NCI-H2196 treated with DMSO at 0.1 percent for 48 hours (cell line): ENCODE measurements at regions not wholly inside any gene's neighbourhood (a gene's known extent, or its start where the extent isn't known, plus 50 kb on each side); places are given as distances from the start of the nearest gene placed in this dataset.

Experiments
- DNase-seq: peaks from one replicate; lab custom pipeline; 2025; ENCODE audit not compliant: unreplicated experiment; lab: John Stamatoyannopoulos, UW

DNA sequence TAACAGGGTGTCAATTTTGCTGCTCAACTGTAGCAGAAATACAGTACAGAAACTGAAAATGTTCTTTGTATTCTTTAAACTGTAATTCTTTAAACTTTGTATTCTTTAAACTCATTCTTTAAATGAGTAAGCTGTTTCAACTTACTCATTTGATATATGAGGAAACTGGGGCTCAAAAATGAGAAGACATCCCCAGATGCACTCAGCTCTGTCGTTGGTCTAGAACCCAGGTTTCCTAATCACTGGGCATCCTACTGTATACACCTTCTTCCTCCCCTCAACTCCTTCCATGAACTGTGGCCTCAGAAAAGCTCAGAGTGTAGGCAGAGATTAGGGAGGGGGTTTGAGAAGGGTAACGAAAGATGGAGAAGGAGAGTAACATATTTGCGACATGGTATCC is 136.5 kb upstream of the MAST4 start:
- DNase-seq, result no peak

DNA sequence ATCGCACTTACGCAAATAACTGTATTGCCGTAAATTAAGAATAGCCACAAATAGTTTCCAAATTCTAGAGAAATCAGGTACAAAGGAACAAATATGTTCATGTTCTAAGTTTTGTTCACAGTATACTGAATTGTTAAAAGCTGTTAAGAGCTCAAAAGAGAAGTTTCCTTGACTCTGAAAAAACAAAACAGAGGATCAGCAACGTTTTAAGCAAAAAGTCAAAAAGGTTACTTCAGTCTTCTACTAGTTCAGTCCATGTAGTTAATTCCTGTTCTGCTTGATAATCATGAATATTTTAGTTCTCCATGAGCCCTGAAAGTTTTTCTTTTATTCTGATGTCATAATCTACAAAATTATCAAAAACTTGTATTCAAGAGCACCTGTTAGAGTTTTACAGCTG is 128.6 kb upstream of the MAST4 start:
- no peak for DNase-seq

DNA sequence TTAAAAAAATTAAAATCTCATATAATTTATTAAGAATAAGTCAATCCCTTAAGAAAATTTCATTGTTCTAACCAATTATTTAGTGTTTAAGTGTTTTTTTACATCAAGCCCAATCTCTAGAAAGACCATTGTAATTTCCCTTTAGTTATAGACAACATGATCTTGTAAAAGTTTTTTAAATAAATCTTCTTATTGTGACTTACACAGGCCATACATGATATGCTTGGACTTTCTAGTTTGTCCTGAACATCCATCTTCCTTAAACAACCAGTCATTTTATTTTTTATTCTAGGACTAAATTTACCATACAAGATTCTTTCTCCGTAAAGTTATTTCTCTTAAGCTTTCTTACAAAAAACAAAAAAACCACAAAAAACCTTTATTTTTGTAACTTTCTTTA is 126.5 kb upstream of the MAST4 start:
- DNase-seq, result no peak

DNA sequence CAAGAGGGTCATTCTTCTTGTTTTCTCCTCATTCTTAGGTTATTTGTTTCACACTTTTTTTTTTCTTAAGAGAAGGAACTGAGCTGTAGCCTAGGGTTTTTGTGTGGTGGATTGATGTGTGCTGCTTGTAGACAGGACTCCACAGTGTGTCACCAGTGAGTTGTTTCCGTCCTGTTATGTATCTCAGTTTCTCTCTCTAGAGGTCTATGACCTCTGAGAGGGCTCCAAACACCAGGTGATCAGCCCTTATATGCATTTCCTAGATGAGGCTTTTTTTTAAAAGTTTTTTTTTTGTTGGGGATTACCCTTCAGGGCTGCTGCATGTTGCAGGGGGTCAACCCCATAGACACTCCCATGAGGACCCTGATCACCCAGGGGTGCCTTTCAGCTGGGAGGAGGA is 124.2 kb upstream of the MAST4 start:
- no peak for DNase-seq

DNA sequence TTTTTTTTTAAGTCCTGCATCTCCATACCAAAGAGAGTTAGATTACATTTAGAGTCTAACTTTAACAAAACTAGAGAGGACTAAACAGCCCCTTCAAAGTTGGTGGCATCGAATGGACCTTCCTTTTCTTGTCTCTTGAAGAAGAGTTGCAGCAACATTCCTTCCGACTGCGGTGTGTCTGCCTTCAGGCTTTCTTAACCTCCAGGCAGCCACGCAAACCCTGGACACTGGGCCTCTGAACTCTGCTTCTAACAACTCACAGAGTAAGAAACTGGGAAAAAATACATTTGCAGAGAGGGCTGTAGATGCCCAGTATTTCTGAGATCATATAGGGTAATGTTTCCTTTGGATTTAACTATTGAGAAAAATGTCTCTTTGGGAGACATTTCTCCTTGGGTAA is 120.5 kb upstream of the MAST4 start:
- no peak for DNase-seq

DNA sequence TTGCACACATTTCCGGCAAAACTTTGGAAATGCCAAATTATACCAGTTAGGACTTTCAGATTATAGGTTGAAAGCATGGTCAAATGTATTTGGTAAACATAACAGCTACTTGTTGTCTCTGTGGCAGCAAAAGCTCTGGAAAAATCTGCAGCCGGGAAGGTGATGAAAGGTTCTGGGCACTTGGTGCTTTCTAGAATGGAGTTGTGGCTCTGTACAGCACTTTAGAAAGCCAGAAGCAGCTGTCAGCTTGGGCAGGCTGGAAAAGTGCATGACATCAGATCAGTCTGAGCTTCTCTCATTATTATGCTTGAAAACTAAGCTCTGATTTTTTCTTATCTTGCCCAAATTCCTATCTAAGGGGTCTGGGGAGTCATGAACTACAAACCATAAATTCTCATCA is 118.6 kb upstream of the MAST4 start:
- no peak for DNase-seq

DNA sequence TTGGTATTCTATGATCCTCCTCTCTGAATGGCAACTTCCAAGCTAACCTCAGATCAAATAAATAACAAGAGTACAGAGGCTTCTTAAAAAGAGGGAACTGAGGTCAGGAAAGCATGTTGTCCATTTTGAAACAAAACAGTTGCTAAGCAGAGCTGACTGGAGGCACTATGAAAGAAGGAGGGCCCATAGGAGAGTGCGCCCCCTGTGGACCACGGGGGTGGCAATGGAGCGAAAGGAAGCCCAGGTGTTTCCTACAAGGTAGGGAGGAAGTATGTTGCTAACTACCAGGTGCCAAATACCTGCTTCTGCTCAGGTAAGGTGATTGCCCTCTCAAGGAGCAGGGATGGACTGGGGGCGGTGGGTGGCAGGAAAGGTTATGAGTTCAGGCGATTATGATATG is 101.8 kb upstream of the MAST4 start:
- DNase-seq, result no peak

DNA sequence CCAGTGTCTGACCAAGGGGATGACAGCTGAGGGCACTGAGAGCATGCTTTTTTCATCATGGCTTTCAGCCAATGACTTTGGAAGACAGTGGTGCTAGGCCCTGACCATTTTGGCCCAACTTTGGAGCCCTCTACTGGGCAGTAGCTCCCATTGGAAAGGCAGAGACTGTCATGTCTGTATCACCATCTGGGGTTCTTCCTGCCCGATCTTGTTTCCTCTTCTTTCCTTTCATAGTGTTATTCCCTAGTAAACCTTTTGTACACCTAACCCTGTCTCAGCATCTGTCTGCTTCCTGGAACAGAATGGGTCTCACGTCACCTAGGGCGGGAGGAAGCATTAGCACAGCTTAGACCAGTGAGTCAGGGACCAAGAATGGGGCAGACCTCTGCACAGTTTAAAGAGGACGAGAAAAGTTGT is 97.4 kb upstream of the MAST4 start:
- DNase-seq, result no peak

DNA sequence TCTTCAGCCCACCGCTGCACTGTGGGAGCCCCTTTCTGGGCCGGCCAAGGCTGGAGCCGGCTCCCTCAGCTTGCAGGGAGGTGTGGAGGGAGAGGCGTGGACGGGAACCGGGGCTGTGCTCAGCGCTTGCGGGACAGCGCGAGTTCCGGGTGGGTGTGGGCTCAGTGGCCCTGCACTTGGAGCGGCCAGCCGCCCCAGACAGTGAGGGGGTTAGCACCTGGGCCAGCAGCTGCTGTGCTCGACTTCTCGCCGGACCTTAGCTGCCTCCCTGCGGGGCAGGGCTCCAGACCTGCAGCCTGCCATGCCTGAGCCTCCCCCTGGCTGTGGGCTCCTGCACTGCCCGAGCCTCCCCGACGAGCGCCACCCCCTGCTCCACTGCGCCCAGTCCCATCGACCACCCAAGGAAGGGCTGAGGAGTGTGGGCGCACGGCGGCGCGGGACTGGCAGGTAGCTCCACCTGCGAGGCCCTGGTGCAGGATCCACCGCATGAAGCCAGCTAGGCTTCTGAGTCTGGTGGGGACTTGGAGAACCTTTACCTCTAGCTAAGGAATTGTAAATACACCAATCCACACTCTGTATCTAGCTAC is 92.9 kb upstream of the MAST4 start:
- no peak for DNase-seq

DNA sequence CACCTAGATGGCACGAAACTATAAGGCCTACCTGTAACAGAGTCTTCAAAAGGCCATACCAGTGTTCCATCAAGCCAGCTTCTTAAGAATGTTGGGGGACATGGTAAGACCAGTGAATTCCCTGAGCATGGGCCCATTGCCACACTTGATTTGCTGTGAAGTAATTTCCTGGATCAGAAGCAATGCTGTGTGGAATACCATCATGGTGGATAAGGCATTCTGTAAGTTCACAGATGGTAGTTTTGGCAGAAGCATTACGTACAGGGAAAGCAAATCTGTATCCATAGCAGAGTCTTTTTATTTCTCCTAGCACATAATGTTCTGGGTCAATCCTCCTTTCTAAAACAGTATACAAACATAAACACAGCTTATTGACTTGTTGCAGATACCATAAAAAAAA is 89.1 kb upstream of the MAST4 start:
- no peak for DNase-seq

DNA sequence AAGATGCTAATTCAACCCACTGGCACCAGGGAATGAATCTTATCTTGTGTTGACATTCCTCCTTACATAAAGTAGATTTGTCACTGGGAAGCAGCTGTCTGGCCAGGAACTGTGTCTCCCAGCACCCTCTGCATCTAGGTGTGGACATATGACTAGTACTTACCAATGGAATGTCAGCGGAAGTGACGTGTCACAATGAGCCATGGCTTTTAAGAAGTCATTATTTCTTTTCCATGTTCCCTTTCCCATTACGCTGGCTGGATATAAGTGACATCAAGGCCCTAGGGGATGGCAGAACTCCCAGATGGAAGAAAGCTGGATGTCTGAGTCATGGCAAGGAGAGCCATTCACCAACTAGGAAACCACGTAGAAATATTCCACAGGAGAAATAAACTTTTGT is 84.7 kb upstream of the MAST4 start:
- DNase-seq, result no peak

DNA sequence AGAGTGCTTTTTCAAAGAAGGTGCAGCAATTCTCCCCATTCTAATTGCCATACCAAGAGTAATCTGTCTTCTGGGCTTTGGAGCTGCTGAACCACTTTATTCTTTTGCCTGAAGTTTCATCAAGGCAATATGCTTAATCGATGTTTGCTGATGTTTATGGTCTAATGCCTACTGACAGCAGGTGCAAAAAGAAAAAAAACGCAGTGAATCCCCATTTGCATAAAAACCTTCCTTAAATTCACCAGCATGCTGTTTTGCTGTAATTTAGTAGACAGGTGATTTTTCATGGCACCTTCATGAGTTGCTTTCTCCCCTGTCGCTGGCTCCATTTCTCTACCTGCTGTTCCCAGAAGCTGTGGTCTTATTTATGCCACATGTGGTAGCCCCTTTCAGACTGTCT is 83.1 kb upstream of the MAST4 start:
- DNase-seq, result no peak

DNA sequence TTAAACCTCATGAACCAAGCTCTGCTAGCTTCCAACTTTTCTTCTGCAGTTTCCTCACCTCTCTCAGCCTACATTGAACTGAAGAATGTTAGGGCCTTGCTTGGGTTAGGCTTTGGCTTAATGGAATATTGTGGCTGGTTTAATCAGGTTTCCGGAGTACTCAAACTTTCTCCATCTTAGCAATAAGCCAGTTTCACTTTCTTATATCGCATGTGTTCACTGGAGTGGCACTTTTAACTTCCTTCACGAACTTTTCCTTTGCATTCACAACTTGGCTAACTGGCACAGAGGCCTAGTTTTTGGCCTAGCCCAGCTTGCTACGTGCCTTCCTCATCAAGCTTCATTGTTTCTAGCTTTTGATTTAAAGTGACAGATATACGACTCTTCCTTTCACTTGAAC is 81.0 kb upstream of the MAST4 start:
- no peak for DNase-seq

DNA sequence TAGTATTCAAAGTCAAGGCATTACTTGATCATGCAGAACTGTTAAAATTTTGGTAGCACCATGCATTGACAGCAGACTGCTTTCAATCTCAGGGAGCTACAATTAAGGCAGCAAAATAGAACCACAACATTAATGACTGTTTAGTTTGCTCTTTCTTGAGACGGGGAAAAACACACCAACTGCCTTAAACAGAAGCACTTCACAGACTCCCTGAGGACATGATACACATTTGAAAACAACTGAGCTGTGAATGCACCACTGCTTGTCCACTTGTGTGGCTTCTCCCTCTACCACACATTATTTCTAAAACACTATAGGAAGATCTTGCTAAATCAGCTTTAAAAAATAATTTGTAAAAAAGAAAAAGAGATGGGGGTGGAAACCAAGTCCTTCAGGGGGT is 79.6 kb upstream of the MAST4 start:
- DNase-seq, result no peak

DNA sequence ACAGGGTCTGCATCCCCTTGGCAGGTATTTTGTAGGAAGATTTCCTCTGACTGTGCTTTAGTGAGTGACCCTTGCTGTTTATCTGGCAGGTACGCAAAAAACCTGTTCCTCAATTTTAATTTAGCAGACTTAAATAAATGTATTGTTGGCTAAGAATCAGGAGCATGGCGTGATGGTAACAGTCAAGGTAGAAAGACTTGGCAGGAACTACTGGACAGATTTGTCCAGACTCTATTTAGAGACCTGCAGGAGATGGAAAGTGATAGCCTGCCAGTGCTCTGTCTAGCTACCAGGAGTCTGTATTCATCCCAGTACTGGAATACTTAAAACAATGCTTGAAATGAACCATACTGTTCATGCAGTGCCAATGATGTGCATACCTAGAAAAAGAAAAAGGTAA is 78.8 kb upstream of the MAST4 start:
- DNase-seq, result no peak

DNA sequence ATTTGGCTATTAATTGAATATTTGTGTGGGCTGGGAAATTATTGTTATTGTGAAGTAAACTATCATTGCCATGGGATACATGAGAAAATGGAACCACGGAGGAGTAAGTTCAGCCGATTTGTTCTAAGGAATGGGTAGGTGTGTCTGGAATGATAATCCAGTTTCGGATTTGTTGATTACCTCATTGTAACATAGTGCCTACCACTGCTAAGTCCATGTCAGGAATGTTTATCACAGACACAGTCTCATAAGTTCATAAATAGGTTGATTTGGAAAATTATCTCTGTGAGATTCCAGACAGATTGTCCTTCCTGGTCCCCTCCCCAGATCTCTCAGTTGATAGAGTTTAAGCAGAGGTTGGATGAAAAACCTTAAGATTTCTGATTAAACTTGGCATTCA is 78.1 kb upstream of the MAST4 start:
- no peak for DNase-seq

DNA sequence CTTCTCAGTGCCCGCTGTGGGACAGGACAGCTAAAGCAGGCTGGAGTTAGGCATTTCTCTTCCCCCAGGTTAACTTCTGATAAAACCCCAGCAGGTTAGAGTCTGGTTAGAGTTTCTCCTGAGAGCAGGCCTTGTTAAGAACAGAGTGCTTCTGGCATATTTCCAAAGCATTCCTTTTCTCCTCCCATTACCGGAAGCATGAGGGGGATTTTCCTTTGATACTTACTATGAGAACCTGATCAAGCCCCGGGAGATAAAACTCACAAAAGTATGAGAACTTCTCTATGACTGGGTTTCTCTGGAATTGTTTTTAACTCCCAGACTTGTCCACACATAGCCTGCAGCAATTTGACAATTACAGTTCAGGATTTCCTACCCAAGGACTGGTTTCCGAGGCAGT is 77.4 kb upstream of the MAST4 start:
- no peak for DNase-seq

DNA sequence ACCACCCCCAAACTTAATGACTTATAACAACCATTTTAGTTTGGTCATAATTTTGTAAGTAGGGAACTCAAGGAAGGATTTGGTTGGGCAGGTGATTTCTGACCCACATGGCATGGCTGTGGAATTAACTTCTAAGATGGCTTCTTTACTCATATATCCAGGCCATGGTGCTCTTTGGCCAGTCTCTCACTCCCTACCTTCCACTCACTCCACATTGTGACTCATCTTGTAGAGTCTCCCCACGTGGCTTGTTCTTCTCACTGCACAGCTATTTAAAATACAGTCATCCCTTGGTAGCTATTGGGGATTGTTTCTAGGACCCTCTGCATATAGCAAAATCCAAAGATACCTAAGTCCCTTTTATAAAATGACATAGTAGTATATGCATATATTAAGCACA is 76.6 kb upstream of the MAST4 start:
- DNase-seq, result no peak

DNA sequence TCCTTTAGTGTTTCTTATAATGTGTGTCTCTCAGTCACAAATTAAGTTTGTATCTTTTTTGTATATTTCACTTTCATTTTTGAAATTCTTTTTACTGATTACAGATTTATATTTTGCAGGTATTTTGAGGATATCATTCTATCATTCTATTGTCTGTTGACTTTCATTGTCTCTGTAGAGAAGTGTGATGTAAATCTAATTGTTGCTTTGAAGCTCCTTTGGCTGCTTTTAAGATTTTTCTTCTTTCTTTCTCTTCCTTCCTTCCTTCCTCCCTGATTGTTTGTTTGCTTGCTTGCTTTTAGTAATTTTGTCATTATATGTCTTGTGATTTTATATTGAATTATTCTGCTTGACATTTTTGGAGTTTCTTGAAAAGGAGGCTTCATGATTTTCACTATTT is 75.3 kb upstream of the MAST4 start:
- no peak for DNase-seq

DNA sequence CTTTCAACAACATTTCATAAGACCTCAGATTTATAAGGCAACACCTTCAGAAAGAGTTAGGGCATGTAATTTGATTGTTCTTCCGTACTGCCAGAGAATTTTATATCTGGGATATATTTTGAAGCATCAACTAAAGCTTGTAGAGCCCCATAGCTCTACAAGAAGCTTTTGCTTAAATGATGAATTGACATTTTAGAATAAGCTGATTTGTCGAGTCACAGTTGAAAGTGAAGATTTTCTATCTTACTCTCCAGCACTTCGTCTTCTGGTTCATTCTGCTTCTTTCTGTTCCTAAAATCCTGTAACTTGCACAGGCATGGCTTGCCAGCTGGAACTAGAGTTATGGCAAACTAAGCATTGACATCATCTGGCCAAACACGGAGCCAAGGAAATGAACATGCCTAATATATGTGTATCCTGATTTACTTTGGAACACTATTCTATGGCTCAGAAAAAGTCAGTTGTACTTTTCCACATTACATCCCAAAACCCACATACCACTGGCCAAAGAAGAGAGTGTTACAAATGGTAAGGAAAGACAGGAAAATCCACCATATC is 68.6 kb upstream of the MAST4 start:
- no peak for DNase-seq

DNA sequence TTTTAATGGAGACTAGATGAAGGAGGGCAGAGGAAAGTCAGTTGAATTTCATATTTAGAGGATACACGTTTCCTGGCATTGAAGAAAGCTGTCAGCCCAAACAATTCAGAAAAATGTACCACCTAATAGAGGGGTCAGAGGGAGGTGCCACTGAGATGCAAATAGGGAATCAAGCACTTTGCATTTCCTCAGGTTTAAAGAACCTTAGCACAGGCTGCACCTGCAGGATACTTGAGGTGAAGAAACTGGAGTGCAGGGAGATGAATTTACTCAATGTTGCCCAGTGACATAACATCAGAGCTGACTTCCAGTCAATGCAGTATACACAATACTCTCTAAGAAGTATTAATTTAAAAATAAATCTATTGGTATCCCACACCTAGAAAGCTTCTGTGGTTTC is 67.0 kb upstream of the MAST4 start:
- DNase-seq, result no peak

DNA sequence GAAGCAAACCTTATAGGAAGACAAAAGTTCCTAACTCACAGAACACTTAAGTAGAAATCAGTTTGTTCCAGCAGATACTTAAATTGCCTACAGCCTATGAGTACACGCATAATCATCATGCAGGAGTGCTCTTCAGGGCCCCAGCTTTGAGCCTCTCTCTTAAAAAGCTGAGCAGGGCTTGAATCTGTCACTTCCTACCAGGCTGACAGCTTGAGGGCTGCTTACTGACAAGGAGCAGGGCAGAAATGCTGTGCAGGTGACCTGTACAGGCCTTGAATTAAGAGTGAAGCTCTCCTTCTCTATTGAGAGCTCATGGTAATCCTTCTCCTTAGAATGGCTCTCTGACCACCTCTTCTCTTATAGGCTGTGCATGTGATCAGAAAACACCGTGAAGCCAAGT is 66.5 kb upstream of the MAST4 start:
- DNase-seq, result no peak

DNA sequence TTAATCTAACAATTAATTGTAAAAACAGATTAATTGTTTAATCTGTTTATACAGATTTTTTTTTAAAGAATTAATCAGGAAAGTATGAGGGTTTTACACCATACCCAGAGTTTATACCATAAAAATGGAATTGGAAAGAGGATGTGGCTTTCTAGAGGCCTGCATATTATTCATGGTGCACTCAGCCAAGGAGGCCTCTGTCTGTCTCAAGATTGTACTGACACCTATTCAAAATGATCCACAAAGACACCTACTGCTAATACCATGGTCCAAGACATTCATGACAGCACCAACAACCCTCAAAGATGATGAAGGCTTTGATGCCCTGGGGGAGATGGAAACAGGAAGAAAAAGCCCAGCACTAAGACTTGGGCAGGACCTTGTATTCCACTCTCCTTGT is 58.1 kb upstream of the MAST4 start:
- DNase-seq, result no peak

DNA sequence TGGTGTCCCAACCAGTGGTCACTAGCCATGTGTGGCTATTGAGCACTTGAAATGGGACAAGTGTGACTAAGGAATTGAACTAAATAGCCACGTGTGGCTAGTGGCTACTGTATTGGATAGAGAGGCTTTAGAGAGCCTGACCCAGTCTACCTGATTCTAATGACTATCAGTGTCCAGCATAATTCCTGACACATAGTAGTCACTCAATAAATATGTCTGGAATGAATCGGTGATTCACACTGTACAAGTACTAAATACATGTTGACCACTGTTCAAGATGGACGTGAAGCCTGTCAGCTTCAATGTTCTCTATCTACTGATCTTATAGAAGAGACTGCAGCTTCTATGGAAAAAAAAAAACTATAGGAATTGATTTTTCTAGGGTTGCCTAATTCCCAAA is 57.7 kb upstream of the MAST4 start:
- DNase-seq, result no peak
